Ovary (tissue), 3 donors: ENCODE measurements at regions not wholly inside any gene's neighbourhood (a gene's known extent, or its start where the extent isn't known, plus 50 kb on each side); places are given as distances from the start of the nearest gene placed in this dataset.

Source experiments
- POLR2A ChIP-seq: fragments of 450-650 bp; IDR thresholded peaks from one replicate; pipeline ENCODE4 v1.6.1; 2017; ENCODE audit warnings: antibody characterized with exemption, mild to moderate bottlenecking, moderate library complexity
- TF ChIP-seq, protein P1 (sequence below), 3 donors: fragments of 450-650 bp in 2 of 3; fragments of 200-600 bp in 1 of 3; IDR thresholded peaks; one replicate each; pipeline versions ENCODE4 v1.5.1 to v1.8.0; 2016 to 2022; ENCODE audit warnings: antibody characterized with exemption in 3 of 3, mild to moderate bottlenecking in 1 of 3
- donor health status: DM: no; HTN: no; CAD: no.

DNA sequence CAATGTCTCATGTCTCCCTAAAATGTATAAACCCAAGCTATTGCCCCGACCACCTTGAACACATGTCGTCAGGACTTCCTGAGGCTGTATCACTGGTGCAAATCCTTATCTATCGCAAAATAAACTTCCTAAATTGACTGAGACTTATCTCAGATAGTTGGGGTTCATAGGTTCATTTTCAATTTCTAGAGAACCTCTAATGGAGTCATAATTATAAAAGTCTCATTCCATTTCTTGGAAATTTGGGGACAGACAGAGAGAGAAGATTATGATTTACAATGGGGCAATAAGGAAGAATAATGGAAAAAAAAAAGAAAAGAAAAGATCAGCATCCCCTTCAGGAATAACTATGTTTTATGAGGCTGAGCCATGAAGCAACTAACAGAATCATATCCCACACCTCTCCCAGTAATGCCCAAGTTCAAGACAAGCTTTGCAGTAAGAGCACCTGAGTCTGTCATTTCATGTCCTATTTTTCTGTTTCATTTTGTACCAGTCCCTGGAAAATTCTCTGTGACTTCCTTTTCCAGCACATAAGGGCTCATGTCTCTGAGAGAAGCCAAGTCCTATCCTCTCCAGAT, 70.0 kb upstream of the ETS2 start:
- TF ChIP-seq, protein P1, sequence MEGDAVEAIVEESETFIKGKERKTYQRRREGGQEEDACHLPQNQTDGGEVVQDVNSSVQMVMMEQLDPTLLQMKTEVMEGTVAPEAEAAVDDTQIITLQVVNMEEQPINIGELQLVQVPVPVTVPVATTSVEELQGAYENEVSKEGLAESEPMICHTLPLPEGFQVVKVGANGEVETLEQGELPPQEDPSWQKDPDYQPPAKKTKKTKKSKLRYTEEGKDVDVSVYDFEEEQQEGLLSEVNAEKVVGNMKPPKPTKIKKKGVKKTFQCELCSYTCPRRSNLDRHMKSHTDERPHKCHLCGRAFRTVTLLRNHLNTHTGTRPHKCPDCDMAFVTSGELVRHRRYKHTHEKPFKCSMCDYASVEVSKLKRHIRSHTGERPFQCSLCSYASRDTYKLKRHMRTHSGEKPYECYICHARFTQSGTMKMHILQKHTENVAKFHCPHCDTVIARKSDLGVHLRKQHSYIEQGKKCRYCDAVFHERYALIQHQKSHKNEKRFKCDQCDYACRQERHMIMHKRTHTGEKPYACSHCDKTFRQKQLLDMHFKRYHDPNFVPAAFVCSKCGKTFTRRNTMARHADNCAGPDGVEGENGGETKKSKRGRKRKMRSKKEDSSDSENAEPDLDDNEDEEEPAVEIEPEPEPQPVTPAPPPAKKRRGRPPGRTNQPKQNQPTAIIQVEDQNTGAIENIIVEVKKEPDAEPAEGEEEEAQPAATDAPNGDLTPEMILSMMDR (IDR thresholded peaks at IDR 0.05) = no peak
- no peak for TF ChIP-seq POLR2A
